ENCODE measurements at regions not wholly inside any gene's neighbourhood (a gene's known extent, or its start where the extent isn't known, plus 50 kb on each side); places are given as distances from the start of the nearest gene placed in this dataset.

DNA sequence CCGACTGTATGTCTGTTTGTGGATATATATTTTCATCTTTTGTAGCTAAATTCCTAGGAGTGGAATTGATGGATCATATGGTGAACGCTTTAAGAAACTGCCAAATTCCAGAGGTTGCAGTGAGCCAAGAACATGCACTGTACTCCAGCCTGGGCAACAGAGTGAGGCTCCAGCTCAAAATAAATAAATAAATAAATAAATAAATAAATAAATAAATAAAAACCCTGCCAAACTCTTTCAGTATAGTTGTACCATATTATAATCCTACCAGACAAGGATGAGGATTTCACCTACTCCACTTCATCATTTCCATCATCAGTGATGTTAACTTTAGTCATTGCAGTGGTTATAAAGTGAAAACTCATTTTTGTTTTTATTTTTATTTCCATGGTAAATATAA lies 325.1 kb upstream of the ANXA10 start (continued):
- TF ChIP-seq, protein P1, sequence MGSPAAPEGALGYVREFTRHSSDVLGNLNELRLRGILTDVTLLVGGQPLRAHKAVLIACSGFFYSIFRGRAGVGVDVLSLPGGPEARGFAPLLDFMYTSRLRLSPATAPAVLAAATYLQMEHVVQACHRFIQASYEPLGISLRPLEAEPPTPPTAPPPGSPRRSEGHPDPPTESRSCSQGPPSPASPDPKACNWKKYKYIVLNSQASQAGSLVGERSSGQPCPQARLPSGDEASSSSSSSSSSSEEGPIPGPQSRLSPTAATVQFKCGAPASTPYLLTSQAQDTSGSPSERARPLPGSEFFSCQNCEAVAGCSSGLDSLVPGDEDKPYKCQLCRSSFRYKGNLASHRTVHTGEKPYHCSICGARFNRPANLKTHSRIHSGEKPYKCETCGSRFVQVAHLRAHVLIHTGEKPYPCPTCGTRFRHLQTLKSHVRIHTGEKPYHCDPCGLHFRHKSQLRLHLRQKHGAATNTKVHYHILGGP (tag by site-specific recombination; IDR thresholded peaks at IDR 0.05), result no peak
- TF ChIP-seq ZNF777 (tag by site-specific recombination; IDR thresholded peaks at IDR 0.05; ENCODE audit: borderline replicate concordance), result no peak
- TF ChIP-seq ZNF670 (tag by site-specific recombination; IDR thresholded peaks at IDR 0.05; ENCODE audit: low read depth), result no peak
- TF ChIP-seq SP3 (tag by site-specific recombination; IDR thresholded peaks at IDR 0.05), result no peak
- no peak for TF ChIP-seq ZNF214 (tag by site-specific recombination; IDR thresholded peaks at IDR 0.05; ENCODE audit: borderline replicate concordance)
- no peak for TF ChIP-seq ZNF404 (tag by site-specific recombination; IDR thresholded peaks at IDR 0.05)
- TF ChIP-seq ZBTB21 (tag by site-specific recombination; IDR thresholded peaks at IDR 0.05), result no peak
- TF ChIP-seq ZNF623 (tag by site-specific recombination; IDR thresholded peaks at IDR 0.05), result no peak
- TF ChIP-seq MEIS1 (CRISPR knock-in tag; IDR thresholded peaks at IDR 0.05; ENCODE audit: borderline replicate concordance), result no peak
- no peak for TF ChIP-seq ZNF140 (tag by site-specific recombination; IDR thresholded peaks at IDR 0.05)
- TF ChIP-seq, protein P2, sequence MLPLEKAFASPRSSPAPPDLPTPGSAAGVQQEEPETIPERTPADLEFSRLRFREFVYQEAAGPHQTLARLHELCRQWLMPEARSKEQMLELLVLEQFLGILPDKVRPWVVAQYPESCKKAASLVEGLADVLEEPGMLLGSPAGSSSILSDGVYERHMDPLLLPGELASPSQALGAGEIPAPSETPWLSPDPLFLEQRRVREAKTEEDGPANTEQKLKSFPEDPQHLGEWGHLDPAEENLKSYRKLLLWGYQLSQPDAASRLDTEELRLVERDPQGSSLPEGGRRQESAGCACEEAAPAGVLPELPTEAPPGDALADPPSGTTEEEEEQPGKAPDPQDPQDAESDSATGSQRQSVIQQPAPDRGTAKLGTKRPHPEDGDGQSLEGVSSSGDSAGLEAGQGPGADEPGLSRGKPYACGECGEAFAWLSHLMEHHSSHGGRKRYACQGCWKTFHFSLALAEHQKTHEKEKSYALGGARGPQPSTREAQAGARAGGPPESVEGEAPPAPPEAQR (tag by site-specific recombination; IDR thresholded peaks at IDR 0.05), result no peak
- no peak for TF ChIP-seq GLI4 (tag by site-specific recombination; IDR thresholded peaks at IDR 0.05)
- TF ChIP-seq, protein P3, sequence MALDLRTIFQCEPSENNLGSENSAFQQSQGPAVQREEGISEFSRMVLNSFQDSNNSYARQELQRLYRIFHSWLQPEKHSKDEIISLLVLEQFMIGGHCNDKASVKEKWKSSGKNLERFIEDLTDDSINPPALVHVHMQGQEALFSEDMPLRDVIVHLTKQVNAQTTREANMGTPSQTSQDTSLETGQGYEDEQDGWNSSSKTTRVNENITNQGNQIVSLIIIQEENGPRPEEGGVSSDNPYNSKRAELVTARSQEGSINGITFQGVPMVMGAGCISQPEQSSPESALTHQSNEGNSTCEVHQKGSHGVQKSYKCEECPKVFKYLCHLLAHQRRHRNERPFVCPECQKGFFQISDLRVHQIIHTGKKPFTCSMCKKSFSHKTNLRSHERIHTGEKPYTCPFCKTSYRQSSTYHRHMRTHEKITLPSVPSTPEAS (tag by site-specific recombination; IDR thresholded peaks at IDR 0.05), result no peak
- TF ChIP-seq ZNF394 (tag by site-specific recombination; IDR thresholded peaks at IDR 0.05; ENCODE audit: borderline replicate concordance), result peak; percentile 64; the same call in 1 of the 2 replicates
- no peak for TF ChIP-seq ZFHX2 (tag by site-specific recombination; conservative IDR thresholded peaks at IDR 0.05)
- TF ChIP-seq ZNF629 (tag by site-specific recombination; IDR thresholded peaks at IDR 0.05), result no peak

DNA sequence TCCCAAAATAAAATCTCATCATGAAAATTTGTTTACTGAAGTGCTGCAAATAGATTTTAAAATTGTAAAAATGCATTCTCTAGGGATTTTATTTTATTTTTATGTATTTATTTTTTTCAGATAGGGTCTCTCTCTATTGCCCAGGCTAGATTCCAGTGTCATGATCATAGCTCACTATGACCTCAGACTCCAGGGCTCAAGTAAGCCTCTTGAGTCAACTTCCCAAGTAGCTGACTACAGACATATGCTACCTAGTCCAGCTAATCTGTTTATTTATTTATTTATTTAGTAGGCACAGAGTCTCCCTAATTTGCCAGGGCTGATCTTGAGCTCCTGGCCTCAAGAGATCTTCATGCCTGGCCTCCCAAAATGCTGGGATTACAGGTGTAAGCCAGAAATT lies 317.7 kb upstream of the ANXA10 start:
- ChIA-PET CTCF (no interaction called here), POLR2A (no interaction called here)
- H3K27ac ChIP-seq (ENCODE audit: extremely low read depth, low read depth, low read length), result no peak overlapping the region
- TF ChIP-seq MYNN (tag by site-specific recombination; IDR thresholded peaks at IDR 0.05; ENCODE audit: borderline replicate concordance), result no peak
- H3K4me1 ChIP-seq (ENCODE audit: control insufficient read depth, insufficient read depth, low read length), result no peaks in the 10 kb centered on the region
- H3K9me3 ChIP-seq (ENCODE audit: control insufficient read depth, insufficient read depth, low read depth, low read length), result no peaks in the 10 kb centered on the region
- H3K4me3 ChIP-seq (ENCODE audit: low read depth, low read length), result no peak overlapping the region
- H3K36me3 ChIP-seq (ENCODE audit: control insufficient read depth in 2 of 2, insufficient read depth in 1 of 2, low read length in 2 of 2), result no peaks in the 10 kb centered on the region

DNA sequence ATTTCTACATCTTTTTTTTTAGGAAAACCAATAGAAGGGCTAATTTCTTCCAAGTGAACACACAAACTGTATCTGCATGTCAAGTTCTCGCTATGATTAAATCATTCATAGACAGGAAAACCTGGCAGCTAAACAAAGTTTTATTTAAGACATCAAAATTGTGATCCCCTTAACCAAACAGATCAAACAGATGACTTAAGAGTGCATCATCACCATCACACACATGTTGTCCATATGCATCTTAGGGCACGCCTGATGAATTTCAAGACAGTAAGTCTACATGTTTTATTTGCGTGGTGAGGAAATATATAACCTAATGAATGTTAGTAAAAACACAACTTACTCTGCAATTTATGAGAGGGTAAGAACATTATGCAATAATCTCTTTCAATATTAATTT lies 317.0 kb upstream of the ANXA10 start:
- POLR2A ChIA-PET, result no interaction called here
- no peak for TF ChIP-seq ZNF791 (tag by site-specific recombination; IDR thresholded peaks at IDR 0.05)
- TF ChIP-seq ZNF707 (tag by site-specific recombination; IDR thresholded peaks at IDR 0.05), result no peak
- TF ChIP-seq, protein P2 (tag by site-specific recombination; IDR thresholded peaks at IDR 0.05), result no peak
- no peak for TF ChIP-seq ZNF138 (tag by site-specific recombination; IDR thresholded peaks at IDR 0.05; ENCODE audit: borderline replicate concordance)
- TF ChIP-seq ZNF596 (tag by site-specific recombination; IDR thresholded peaks at IDR 0.05), result no peak
- TF ChIP-seq RBAK (tag by site-specific recombination; IDR thresholded peaks at IDR 0.05), result no peak
- no peak for TF ChIP-seq ZBTB48 (tag by site-specific recombination; IDR thresholded peaks at IDR 0.05)
- no peak for TF ChIP-seq ZNF629 (tag by site-specific recombination; IDR thresholded peaks at IDR 0.05)
- no peak for TF ChIP-seq HOXA7 (CRISPR knock-in tag; IDR thresholded peaks at IDR 0.05; ENCODE audit: borderline replicate concordance)
- CTCF ChIA-PET, result no interaction called here
- no peaks in the 10 kb centered on the region for H3K4me1 ChIP-seq (ENCODE audit: control insufficient read depth, insufficient read depth, low read length)
- no peaks in the 10 kb centered on the region for H3K9me3 ChIP-seq (ENCODE audit: control insufficient read depth, insufficient read depth, low read depth, low read length)
- no peaks in the 10 kb centered on the region for H3K36me3 ChIP-seq (ENCODE audit: control insufficient read depth in 2 of 2, insufficient read depth in 1 of 2, low read length in 2 of 2)
- H3K4me3 ChIP-seq (ENCODE audit: low read depth, low read length), result no peak overlapping the region
- H3K27ac ChIP-seq (ENCODE audit: extremely low read depth, low read depth, low read length), result no peak overlapping the region
